SK-N-SH (cell line): ENCODE measurements at regions not wholly inside any gene's neighbourhood (a gene's known extent, or its start where the extent isn't known, plus 50 kb on each side); places are given as distances from the start of the nearest gene placed in this dataset.

Source experiments
- CTCF ChIA-PET: fragments of 300-600, 350-600 bp; formaldehyde crosslinking; extraction: SDS; loops from one replicate; lab custom pipeline; 2021; lab: Yijun Ruan, JAX
- POLR2A ChIA-PET: fragments of 350-600 bp; sonication (Branson Sonifier 250); formaldehyde crosslinking; extraction: SDS; loops from one replicate; lab custom pipeline; 2020; ENCODE audit warnings: antibody characterized with exemption, inconsistent platforms; lab: Yijun Ruan, JAX
- DNase-seq: peaks from one replicate; pipeline ENCODE4 v3.0.0; 2012
- H2AFZ ChIP-seq: fragments of 200-600 bp; sonication (generic); 2 replicates; pipeline ENCODE4 v1.8.1; 2016; ENCODE audit warnings: antibody characterized with exemption, mild to moderate bottlenecking, low read depth
- H3F3A ChIP-seq: fragments of 200-600 bp; sonication (generic); replicated peaks from 2 replicates; pipeline ENCODE3; 2016; ENCODE audit warnings: antibody characterized with exemption, mild to moderate bottlenecking; ENCODE audit not compliant: insufficient read depth
- H3K27ac ChIP-seq, 2 experiments: fragments of 200-500 bp in 1 of 2; fragments of 200-600 bp in 1 of 2; sonication (Bioruptor generic) in 1 of 2; sonication (generic), shearing (Covaris generic) in 1 of 2; 2 replicates each; pipeline versions ENCODE4 v1.5.1 to v1.6.1; 2014 to 2016; ENCODE audit warnings: low read depth in 2 of 2, inconsistent platforms in 1 of 2, low read length in 1 of 2, mild to moderate bottlenecking in 1 of 2, mixed read lengths in 1 of 2
- H3K27me3 ChIP-seq: fragments of 200-600 bp; sonication (generic), shearing (Covaris generic); 2 replicates; pipeline ENCODE4 v1.6.1; 2016; ENCODE audit warnings: mixed run types; ENCODE audit not compliant: insufficient read depth
- H3K36me3 ChIP-seq, 2 experiments: fragments of 200-500 bp in 1 of 2; fragments of 200-600 bp in 1 of 2; sonication (Bioruptor generic) in 1 of 2; sonication (generic) in 1 of 2; replicated peaks in 1 of 2; 2 replicates each; pipeline versions ENCODE3 to v1.5.1; 2014 to 2016; ENCODE audit warnings: low read length in 1 of 2, mild to moderate bottlenecking in 1 of 2; ENCODE audit not compliant: insufficient read depth in 2 of 2, control insufficient read depth in 1 of 2
- H3K4me1 ChIP-seq, 2 experiments: fragments of 200-500 bp in 1 of 2; fragments of 200-600 bp in 1 of 2; sonication (Bioruptor generic) in 1 of 2; sonication (generic), shearing (Covaris generic) in 1 of 2; 2 replicates each; pipeline versions ENCODE4 v1.5.1 to v1.6.1; 2014 to 2016; ENCODE audit warnings: low read depth in 1 of 2, low read length in 1 of 2, mixed run types in 1 of 2; ENCODE audit not compliant: insufficient read depth in 2 of 2, control insufficient read depth in 1 of 2
- H3K4me2 ChIP-seq: fragments of 200-600 bp; sonication (generic), shearing (Covaris generic); 2 replicates; pipeline ENCODE4 v1.6.1; 2017; ENCODE audit warnings: mixed run types
- H3K4me3 ChIP-seq, 2 experiments: fragments of 200-500 bp in 1 of 2; fragments of 200-600 bp in 1 of 2; sonication (Bioruptor generic) in 1 of 2; sonication (generic), shearing (Covaris generic) in 1 of 2; 2 replicates each; pipeline versions ENCODE4 v1.5.1 to v1.8.1; 2014 to 2016; ENCODE audit warnings: low read depth in 2 of 2, inconsistent platforms in 1 of 2, low read length in 1 of 2, mild to moderate bottlenecking in 1 of 2, mixed read lengths in 1 of 2, moderate library complexity in 1 of 2
- H3K79me2 ChIP-seq: fragments of 200-600 bp; sonication (generic); 2 replicates; pipeline ENCODE4 v1.8.1; 2017; ENCODE audit warnings: mild to moderate bottlenecking; ENCODE audit not compliant: insufficient read depth
- H3K9ac ChIP-seq: fragments of 200-600 bp; sonication (generic); 2 replicates; pipeline ENCODE4 v1.6.1; 2017; ENCODE audit warnings: mixed run types
- H3K9me2 ChIP-seq: fragments of 200-600 bp; sonication (generic); 2 replicates; pipeline ENCODE4 v1.6.1; 2017; ENCODE audit warnings: mixed run types
- H3K9me3 ChIP-seq: fragments of 200-600 bp; sonication (generic); 2 replicates; pipeline ENCODE4 v1.6.1; 2017; ENCODE audit warnings: mixed run types, mild to moderate bottlenecking, moderate library complexity
- H4K20me1 ChIP-seq: fragments of 200-600 bp; sonication (generic); 2 replicates; pipeline ENCODE4 v1.6.1; 2017; ENCODE audit warnings: mild to moderate bottlenecking, mixed run types; ENCODE audit not compliant: insufficient read depth
- CHD2 ChIP-seq: fragments of 150-350 bp; IDR thresholded peaks from 2 replicates; pipeline ENCODE4 v1.6.1; 2018; ENCODE audit warnings: low read length; ENCODE audit not compliant: partially characterized antibody
- FOSL2 ChIP-seq: IDR thresholded peaks from 2 replicates; pipeline ENCODE4 v1.4.0; 2012; ENCODE audit warnings: low read depth, mild to moderate bottlenecking, moderate library complexity, borderline replicate concordance
- FOXJ3 ChIP-seq: sonication (generic); formaldehyde crosslinking; IDR thresholded peaks from 2 replicates; pipeline ENCODE4 v1.5.1; 2020; ENCODE audit warnings: mild to moderate bottlenecking, missing genetic modification reagents
- FOXM1 ChIP-seq: IDR thresholded peaks from 2 replicates; pipeline ENCODE4 v1.4.0; 2012; ENCODE audit warnings: low read depth, mild to moderate bottlenecking
- JUND ChIP-seq: IDR thresholded peaks from 2 replicates; pipeline ENCODE4 v1.4.0; 2012
- MXI1 ChIP-seq: IDR thresholded peaks from 2 replicates; pipeline ENCODE4 v1.6.1; 2012; ENCODE audit warnings: mild to moderate bottlenecking, low read depth, low read length, improper control_type of control experiment
- POLR2AphosphoS5 ChIP-seq: IDR thresholded peaks from 2 replicates; pipeline ENCODE4 v1.6.1; 2012; ENCODE audit warnings: low read depth, low read length
- RAD21 ChIP-seq: IDR thresholded peaks from 2 replicates; pipeline ENCODE4 v1.6.1; 2012; ENCODE audit warnings: mild to moderate bottlenecking, low read length
- RCOR1 ChIP-seq: fragments of 150-350 bp; IDR thresholded peaks from 2 replicates; pipeline ENCODE4 v1.6.1; 2017; ENCODE audit warnings: antibody characterized with exemption, low read length
- RFX5 ChIP-seq: IDR thresholded peaks from 2 replicates; pipeline ENCODE4 v1.6.1; 2012; ENCODE audit warnings: mild to moderate bottlenecking, improper control_type of control experiment, low read length
- SIN3A ChIP-seq: IDR thresholded peaks from 2 replicates; pipeline ENCODE4 v1.6.1; 2012; ENCODE audit warnings: low read depth, mild to moderate bottlenecking, low read length, moderate library complexity, borderline replicate concordance
- SMC3 ChIP-seq: IDR thresholded peaks from 2 replicates; pipeline ENCODE4 v1.6.1; 2012; ENCODE audit warnings: low read depth, low read length, improper control_type of control experiment
- TCF12 ChIP-seq: IDR thresholded peaks from 2 replicates; pipeline ENCODE4 v1.4.0; 2012
- WGBS: methylation state at CpG from one replicate; pipeline ENCODE4 v1.1.6; 2017; ENCODE audit warnings: low lambda C conversion rate; 5-methylcytosine and 5-hydroxymethylcytosine counted together
- TF ChIP-seq, protein P1 (sequence below): IDR thresholded peaks from 2 replicates; pipeline ENCODE4; 2012
- TF ChIP-seq, protein P2 (sequence below): fragments of 200-600 bp; sonication (generic); IDR thresholded peaks from 2 replicates; pipeline ENCODE4 v1.6.1; 2017; ENCODE audit warnings: antibody characterized with exemption, mild to moderate bottlenecking, moderate library complexity
- TF ChIP-seq, protein P3 (sequence below): IDR thresholded peaks from 2 replicates; pipeline ENCODE4 v1.4.0; 2012; ENCODE audit warnings: low read depth, borderline replicate concordance
- TF ChIP-seq, protein P4 (sequence below): fragments of 150-350 bp; IDR thresholded peaks from 2 replicates; pipeline ENCODE4 v1.6.1; 2017; ENCODE audit warnings: antibody characterized with exemption, low read length, low read depth, borderline replicate concordance
- TF ChIP-seq, protein P5 (sequence below): IDR thresholded peaks from 2 replicates; pipeline ENCODE4 v1.6.1; 2012; ENCODE audit warnings: mild to moderate bottlenecking, low read depth, low read length, moderate library complexity
- TF ChIP-seq, protein P6 (sequence below): IDR thresholded peaks from 2 replicates; pipeline ENCODE4 v1.4.0; 2012; ENCODE audit warnings: low read depth

DNA sequence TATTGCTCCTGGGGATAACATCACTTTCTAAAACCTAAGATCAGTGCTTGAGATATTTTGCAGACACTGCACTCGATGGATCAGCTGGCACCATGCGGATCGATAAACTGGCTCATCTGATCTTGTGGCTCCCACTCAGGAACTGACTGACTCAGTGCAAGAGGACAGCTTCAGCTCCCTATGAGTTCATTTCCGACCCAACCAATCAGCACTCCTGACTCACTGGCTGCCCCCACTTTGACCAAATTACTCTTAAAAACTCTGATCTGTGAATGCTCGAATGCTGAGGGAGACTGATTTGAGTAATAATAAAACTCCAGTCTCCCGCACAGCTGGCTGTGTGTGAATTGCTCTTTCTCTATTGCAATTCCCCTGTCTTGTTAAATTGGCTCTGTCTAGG, 110.1 kb downstream of the ANAPC4 start (continued):
- TF ChIP-seq, protein P1, sequence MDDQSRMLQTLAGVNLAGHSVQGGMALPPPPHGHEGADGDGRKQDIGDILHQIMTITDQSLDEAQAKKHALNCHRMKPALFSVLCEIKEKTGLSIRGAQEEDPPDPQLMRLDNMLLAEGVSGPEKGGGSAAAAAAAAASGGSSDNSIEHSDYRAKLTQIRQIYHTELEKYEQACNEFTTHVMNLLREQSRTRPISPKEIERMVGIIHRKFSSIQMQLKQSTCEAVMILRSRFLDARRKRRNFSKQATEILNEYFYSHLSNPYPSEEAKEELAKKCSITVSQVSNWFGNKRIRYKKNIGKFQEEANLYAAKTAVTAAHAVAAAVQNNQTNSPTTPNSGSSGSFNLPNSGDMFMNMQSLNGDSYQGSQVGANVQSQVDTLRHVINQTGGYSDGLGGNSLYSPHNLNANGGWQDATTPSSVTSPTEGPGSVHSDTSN: no peak
- TF ChIP-seq FOXM1 (no peak), SMC3 (no peak)
- TF ChIP-seq, all 33 proteins: peak for 0

DNA sequence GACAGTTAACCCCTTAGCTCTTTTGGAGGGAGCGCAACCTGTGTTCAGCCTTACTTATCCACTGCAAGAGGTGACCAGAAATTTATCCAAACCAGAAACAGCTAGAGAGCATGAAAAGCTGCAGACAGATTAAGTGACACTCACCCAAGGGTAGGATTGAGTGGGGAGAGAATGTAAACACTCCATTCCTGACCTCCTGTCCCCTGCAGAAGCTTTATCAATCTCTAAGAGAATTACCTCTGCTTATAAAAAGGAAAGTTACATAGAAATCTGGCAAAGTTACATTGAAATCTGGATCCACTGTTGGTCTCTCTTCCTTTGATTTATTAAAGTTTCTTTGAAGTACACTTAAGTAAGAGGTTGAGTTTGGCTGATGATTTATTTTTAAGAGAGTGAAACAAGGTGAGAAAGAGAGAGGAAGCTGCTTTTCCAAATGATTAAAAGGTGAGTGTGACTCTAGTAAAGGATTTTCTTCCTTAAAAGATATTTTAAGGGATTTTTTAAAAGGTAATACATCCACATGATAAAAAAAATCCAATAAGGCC, 112.3 kb downstream of the ANAPC4 start:
- Histone ChIP-seq H3K9ac (no peak overlapping the region), H2AFZ (no peak overlapping the region), H3K27ac (no peak overlapping the region), H3K4me3 (no peak overlapping the region), H3K36me3 (no peaks in the 10 kb centered on the region), H3K79me2 (no peaks in the 10 kb centered on the region), H3K9me2 (no peaks in the 10 kb centered on the region), H3K9me3 (no peaks in the 10 kb centered on the region), H3K4me2 (no peak overlapping the region), H3K4me1 (no peaks in the 10 kb centered on the region), H4K20me1 (no peaks in the 10 kb centered on the region), H3F3A (no peaks in the 10 kb centered on the region), H3K27me3 (no peaks in the 10 kb centered on the region; the same call in 1 of the 2 replicates)
- POLR2A ChIA-PET: no interaction called here
- CTCF ChIA-PET: interaction anchor here (1.2 kb wide), 1 partner anchor 256 kb away, joined by 3 read pairs; no protein-coding TSS in a partner anchor
- 71% methylated on average over 1 of the region's 1 CpG for WGBS
- DNase-seq: no peak
- TF ChIP-seq MXI1 (no peak), FOSL2 (no peak), CHD2 (no peak), RFX5 (no peak), SIN3A (no peak), FOXM1 (no peak), RCOR1 (no peak), TCF12 (no peak), RAD21 (no peak), POLR2AphosphoS5 (no peak), JUND (no peak), FOXJ3 (no peak)
- TF ChIP-seq, protein P2, sequence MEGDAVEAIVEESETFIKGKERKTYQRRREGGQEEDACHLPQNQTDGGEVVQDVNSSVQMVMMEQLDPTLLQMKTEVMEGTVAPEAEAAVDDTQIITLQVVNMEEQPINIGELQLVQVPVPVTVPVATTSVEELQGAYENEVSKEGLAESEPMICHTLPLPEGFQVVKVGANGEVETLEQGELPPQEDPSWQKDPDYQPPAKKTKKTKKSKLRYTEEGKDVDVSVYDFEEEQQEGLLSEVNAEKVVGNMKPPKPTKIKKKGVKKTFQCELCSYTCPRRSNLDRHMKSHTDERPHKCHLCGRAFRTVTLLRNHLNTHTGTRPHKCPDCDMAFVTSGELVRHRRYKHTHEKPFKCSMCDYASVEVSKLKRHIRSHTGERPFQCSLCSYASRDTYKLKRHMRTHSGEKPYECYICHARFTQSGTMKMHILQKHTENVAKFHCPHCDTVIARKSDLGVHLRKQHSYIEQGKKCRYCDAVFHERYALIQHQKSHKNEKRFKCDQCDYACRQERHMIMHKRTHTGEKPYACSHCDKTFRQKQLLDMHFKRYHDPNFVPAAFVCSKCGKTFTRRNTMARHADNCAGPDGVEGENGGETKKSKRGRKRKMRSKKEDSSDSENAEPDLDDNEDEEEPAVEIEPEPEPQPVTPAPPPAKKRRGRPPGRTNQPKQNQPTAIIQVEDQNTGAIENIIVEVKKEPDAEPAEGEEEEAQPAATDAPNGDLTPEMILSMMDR: no peak
- TF ChIP-seq, protein P3, sequence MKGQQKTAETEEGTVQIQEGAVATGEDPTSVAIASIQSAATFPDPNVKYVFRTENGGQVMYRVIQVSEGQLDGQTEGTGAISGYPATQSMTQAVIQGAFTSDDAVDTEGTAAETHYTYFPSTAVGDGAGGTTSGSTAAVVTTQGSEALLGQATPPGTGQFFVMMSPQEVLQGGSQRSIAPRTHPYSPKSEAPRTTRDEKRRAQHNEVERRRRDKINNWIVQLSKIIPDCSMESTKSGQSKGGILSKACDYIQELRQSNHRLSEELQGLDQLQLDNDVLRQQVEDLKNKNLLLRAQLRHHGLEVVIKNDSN: no peak
- TF ChIP-seq, protein P4, sequence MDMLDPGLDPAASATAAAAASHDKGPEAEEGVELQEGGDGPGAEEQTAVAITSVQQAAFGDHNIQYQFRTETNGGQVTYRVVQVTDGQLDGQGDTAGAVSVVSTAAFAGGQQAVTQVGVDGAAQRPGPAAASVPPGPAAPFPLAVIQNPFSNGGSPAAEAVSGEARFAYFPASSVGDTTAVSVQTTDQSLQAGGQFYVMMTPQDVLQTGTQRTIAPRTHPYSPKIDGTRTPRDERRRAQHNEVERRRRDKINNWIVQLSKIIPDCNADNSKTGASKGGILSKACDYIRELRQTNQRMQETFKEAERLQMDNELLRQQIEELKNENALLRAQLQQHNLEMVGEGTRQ: no peak
- TF ChIP-seq, protein P5, sequence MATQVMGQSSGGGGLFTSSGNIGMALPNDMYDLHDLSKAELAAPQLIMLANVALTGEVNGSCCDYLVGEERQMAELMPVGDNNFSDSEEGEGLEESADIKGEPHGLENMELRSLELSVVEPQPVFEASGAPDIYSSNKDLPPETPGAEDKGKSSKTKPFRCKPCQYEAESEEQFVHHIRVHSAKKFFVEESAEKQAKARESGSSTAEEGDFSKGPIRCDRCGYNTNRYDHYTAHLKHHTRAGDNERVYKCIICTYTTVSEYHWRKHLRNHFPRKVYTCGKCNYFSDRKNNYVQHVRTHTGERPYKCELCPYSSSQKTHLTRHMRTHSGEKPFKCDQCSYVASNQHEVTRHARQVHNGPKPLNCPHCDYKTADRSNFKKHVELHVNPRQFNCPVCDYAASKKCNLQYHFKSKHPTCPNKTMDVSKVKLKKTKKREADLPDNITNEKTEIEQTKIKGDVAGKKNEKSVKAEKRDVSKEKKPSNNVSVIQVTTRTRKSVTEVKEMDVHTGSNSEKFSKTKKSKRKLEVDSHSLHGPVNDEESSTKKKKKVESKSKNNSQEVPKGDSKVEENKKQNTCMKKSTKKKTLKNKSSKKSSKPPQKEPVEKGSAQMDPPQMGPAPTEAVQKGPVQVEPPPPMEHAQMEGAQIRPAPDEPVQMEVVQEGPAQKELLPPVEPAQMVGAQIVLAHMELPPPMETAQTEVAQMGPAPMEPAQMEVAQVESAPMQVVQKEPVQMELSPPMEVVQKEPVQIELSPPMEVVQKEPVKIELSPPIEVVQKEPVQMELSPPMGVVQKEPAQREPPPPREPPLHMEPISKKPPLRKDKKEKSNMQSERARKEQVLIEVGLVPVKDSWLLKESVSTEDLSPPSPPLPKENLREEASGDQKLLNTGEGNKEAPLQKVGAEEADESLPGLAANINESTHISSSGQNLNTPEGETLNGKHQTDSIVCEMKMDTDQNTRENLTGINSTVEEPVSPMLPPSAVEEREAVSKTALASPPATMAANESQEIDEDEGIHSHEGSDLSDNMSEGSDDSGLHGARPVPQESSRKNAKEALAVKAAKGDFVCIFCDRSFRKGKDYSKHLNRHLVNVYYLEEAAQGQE: no peak
- TF ChIP-seq, protein P6, sequence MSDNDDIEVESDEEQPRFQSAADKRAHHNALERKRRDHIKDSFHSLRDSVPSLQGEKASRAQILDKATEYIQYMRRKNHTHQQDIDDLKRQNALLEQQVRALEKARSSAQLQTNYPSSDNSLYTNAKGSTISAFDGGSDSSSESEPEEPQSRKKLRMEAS: no peak
